Thyroid gland (tissue), 4 donors: ENCODE measurements at regions not wholly inside any gene's neighbourhood (a gene's known extent, or its start where the extent isn't known, plus 50 kb on each side); places are given as distances from the start of the nearest gene placed in this dataset.
"Not testable (repeated sequence)": the region's sequence is repeated elsewhere in the genome, so short reads cannot be mapped to it uniquely, and the experiment has no call there.

Experiments used
- CTCF ChIP-seq, 6 experiments: fragments of 200-600 bp in 3 of 6; fragments of 450-650 bp in 3 of 6; sonication (generic) in 3 of 6; IDR thresholded peaks; one replicate each; pipeline ENCODE4 v1.5.1; 2016 to 2019; ENCODE audit warnings: antibody characterized with exemption in 6 of 6, mild to moderate bottlenecking in 2 of 6, inconsistent platforms in 1 of 6, moderate library complexity in 1 of 6
- POLR2A ChIP-seq, 2 donors: fragments of 450-650 bp; IDR thresholded peaks; one replicate each; pipeline ENCODE4 v1.6.1; 2017; ENCODE audit warnings: antibody characterized with exemption in 2 of 2, mild to moderate bottlenecking in 2 of 2, moderate library complexity in 1 of 2

GRCh38 chr7:35887430-35887829 lies 86.6 kb downstream of the SEPTIN7 start:
- not testable (repeated sequence) for TF ChIP-seq CTCF, POLR2A (IDR thresholded peaks at IDR 0.05)
